ENCODE measurements at regions not wholly inside any gene's neighbourhood (a gene's known extent, or its start where the extent isn't known, plus 50 kb on each side); places are given as distances from the start of the nearest gene placed in this dataset.
"Not testable (repeated sequence)": the region's sequence is repeated elsewhere in the genome, so short reads cannot be mapped to it uniquely, and the experiment has no call there.

DNA sequence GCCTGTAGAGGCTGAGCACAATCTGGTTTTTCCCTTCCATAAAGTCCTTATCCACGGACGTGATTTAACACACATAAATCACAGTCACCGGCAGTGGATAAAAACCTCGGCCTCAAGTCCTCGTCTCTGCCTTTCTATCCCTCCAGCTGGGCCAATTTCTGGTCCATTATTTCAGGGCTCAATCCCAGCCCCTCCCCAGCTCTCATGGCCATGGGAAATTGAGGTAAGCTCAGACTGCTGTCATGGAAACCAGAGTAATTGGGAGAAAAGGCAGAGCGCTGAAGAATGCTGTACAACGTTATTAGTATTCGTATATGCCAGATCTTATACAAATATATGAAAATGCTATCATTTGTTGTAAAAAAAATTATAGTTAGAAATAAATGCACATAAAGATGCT lies 86.2 kb upstream of the USP29 start:
- DNase-seq (ENCODE audit: low read depth in 2 of 2), result no peak
- TF ChIP-seq, protein P1, sequence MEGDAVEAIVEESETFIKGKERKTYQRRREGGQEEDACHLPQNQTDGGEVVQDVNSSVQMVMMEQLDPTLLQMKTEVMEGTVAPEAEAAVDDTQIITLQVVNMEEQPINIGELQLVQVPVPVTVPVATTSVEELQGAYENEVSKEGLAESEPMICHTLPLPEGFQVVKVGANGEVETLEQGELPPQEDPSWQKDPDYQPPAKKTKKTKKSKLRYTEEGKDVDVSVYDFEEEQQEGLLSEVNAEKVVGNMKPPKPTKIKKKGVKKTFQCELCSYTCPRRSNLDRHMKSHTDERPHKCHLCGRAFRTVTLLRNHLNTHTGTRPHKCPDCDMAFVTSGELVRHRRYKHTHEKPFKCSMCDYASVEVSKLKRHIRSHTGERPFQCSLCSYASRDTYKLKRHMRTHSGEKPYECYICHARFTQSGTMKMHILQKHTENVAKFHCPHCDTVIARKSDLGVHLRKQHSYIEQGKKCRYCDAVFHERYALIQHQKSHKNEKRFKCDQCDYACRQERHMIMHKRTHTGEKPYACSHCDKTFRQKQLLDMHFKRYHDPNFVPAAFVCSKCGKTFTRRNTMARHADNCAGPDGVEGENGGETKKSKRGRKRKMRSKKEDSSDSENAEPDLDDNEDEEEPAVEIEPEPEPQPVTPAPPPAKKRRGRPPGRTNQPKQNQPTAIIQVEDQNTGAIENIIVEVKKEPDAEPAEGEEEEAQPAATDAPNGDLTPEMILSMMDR (IDR thresholded peaks at IDR 0.05; ENCODE audit: low read depth, low read length), result no peak
- no peak overlapping the region for H3K4me3 ChIP-seq (replicated peaks in 1 of 2; ENCODE audit: low read depth in 2 of 2, low read length in 2 of 2)

DNA sequence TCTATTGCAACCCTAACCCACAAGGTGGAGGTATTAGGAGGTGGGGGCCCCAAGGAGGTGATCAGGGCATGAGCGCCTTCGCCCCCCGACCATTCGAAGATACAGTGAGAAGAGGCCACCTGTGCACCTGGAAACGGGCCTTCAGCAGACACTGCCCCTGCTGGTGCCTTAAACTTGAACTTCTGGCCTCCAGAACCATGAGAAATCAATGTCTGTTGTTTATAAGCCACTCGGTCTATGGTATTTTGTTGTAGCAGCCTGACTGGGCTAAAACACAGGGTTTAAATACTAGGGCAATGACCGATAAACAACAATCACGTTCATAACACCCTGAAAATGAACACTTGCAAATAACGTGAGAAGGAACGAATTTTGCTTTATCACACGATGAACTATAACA lies 85.2 kb upstream of the USP29 start:
- no peak for DNase-seq (ENCODE audit: low read depth in 2 of 2)
- no peak overlapping the region for H3K4me3 ChIP-seq (replicated peaks in 1 of 2; ENCODE audit: low read depth in 2 of 2, low read length in 2 of 2)
- TF ChIP-seq, protein P1 (IDR thresholded peaks at IDR 0.05; ENCODE audit: low read depth, low read length), result no peak

DNA sequence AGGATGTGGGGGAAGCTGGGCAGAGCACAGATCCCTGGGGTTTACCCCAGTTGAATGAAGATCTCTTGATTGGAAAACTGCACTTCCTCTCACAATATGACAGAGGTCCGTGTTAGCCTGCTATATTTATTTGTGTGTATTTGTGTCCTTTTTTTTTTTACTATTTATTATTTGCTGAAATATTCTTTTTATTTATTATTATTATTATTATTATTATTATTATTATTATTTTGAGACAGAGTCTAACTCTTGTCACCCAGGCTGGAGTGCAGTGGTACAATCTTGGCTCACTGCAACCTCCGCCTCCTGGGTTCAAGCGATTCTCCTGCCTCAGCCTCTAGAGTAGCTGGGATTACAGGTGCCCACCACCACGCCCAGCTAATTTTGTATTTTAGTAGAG lies 84.0 kb upstream of the USP29 start:
- DNase-seq (ENCODE audit: low read depth in 2 of 2); H3K4me3 ChIP-seq (replicated peaks in 1 of 2; ENCODE audit: low read depth in 2 of 2, low read length in 2 of 2): not testable (repeated sequence)

DNA sequence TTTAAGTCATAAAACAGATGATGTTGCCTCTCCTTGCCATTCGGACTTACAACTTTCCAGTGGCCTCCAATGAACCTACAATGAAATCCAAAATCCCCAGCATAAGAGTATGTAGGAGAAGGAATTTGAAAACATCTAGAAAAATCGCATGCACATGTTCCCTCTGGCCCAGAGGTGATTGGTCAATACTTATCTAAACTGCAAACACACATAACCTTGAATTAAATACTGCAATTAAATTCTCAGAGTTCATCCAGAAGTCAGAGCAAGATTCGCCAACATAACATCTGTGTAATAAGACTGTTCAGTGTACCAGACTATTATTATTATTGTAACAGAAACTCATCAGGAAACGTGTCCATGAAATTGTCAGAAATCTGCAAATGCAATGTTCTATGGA lies 82.2 kb upstream of the USP29 start:
- H3K4me3 ChIP-seq (replicated peaks in 1 of 2; ENCODE audit: low read depth in 2 of 2, low read length in 2 of 2), result no peak overlapping the region
- TF ChIP-seq, protein P1 (IDR thresholded peaks at IDR 0.05; ENCODE audit: low read depth, low read length), result no peak
- DNase-seq (ENCODE audit: low read depth in 2 of 2), result no peak

DNA sequence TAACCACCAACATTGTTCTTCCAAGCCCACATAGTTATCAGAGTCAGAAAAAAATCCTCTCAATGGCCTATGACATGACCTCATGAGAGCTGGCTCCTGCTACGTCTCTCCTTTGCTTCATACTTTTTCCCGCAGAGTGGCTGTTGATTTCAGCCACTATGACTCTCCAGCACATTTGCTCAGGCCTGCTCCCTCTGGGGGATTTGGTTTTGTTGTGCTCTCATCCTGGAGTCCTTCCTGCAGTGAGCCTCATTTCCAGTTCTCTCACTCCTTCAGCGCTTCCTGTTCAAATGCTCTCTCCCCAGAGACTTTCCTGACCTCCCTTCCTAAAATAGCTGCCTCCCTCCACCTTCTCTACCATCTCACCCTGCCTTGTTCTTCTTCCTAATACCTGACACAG lies 72.0 kb upstream of the USP29 start:
- H3K4me3 ChIP-seq (replicated peaks in 1 of 2; ENCODE audit: low read depth in 2 of 2, low read length in 2 of 2), result no peak overlapping the region
- DNase-seq (ENCODE audit: low read depth in 2 of 2), result no peak
- TF ChIP-seq, protein P1 (IDR thresholded peaks at IDR 0.05; ENCODE audit: low read depth, low read length), result no peak

DNA sequence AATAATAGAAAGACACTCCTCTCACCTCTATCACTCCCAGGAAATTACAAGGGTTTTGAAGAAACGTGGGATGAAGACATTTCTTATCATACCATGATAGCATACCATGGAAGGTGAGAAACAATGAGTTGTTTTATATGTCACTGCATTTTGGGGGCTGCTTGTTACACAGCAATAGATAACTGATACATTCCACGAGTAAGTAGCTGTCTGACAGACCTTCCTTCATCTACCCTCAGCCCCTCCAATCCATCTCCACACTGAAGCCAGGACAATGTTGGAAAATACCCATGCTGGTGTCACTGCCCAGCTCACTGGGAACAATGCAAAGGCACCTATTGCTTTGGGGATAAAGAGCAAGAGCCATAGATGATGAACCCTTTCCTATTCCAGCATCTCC lies 68.9 kb upstream of the USP29 start:
- TF ChIP-seq, protein P1 (IDR thresholded peaks at IDR 0.05; ENCODE audit: low read depth, low read length), result no peak
- DNase-seq (ENCODE audit: low read depth in 2 of 2), result no peak
- H3K4me3 ChIP-seq (replicated peaks in 1 of 2; ENCODE audit: low read depth in 2 of 2, low read length in 2 of 2), result no peak overlapping the region

DNA sequence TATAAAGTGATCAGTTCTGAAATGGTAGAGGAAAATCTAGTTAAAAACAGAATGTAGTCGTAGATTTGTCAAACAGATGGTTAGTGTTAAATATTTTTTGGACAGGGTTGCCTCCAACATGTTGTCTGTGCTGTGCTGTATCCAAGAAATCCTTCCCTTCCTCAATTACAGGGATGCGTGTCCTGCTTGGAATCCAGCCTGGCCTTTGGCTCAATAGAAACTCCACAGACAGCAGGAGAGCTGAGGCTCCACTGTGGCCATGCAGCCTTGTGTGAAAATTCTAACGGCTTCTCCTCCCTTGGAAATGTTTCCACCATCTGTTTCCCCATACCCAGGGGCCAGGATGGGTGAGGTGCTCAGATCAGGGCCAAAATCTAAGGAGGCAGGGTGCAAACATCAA lies 67.7 kb upstream of the USP29 start:
- TF ChIP-seq, protein P1 (IDR thresholded peaks at IDR 0.05; ENCODE audit: low read depth, low read length), result no peak
- no peak overlapping the region for H3K4me3 ChIP-seq (replicated peaks in 1 of 2; ENCODE audit: low read depth in 2 of 2, low read length in 2 of 2)
- DNase-seq (ENCODE audit: low read depth in 2 of 2), result no peak
